Stimulated activated CD4-positive, alpha-beta T cell treated with anti-CD3 and anti-CD28 coated beads, Interleukin-1b, Interleukin-23, amount 100 ng/mL, for 4 hours (primary cell): ENCODE measurements at regions not wholly inside any gene's neighbourhood (a gene's known extent, or its start where the extent isn't known, plus 50 kb on each side); places are given as distances from the start of the nearest gene placed in this dataset.

Experiments used
- DNase-seq, 2 donors: peaks; one replicate each; pipeline ENCODE4 v3.0.0-alpha.2; 2020; ENCODE audit warnings: low read depth in 2 of 2

GRCh38 chr10:88200312-88201032 lies 337.0 kb downstream of the PTEN start:
- DNase-seq, result no peak

DNA sequence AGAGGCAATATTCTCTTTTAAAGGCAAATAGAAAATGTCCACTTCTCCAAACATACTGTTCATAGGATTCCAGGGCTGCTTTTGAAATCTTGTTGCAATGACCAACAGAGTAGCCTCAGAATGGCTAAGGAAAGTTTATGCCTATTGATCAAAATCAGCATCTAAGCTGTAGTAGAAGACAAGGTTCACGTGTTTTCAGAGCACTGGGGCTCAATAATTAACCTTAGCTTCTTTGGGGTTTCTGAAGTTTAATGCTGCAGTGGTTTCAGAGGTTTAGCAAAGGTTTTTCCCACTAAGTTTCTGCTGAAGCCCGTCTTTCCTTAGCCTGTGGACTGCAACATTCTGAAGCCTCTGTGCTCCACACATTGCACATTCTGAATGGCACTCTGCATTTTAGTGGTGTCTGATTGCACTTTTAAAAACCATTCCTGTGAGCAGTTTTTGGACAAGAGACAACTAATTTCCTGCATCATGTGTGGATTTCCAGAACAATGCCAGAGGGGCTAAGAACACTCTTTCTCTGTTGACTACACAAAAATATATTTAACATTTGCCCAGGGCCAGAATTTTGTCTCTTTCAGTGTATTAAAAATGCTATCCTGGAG lies 342.5 kb downstream of the PTEN start:
- DNase-seq, result no peak

GRCh38 chr10:88207121-88207546 lies 343.7 kb downstream of the PTEN start:
- DNase-seq, result no peak

DNA sequence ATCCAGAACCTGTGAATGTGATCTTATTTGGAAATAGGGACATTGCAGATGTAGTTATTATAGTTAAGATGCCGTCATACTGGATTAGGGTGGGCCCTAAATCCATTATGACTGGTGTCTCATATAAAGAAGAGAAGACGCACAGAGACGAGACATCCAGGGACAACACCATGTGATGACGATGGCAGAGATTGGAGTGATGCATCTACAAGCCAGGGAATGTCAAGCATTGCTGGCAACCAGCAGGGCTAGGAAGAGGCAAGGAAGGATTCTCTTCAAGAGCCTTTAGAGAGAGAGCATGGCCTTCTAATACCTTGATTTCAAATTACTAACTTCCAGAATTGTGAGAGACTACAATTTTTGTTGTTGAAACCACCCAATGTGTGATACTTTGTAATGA lies 345.8 kb downstream of the PTEN start:
- no peak for DNase-seq

- no peak for DNase-seq
These were observed 346.6 kb downstream of the PTEN start for GRCh38 chr10:88209837-88210561.

DNA sequence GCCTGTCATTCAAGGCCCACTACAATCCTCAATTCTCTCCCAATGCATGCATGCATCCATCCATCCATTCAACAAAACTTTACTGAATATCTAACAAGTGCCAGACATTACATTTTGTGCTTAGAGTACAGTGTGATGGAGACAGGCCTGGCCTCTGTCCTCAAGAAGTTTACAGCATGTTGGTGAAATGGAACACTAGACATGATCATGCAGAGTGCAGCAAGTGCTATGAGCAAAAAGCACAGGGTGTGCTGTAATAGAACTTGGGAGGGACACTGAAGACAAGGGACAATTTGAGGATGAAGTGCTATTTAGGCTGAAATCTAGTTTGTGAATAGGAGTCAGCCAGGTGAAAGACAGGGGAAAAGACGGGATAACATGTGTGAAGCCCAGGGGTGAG lies 347.8 kb downstream of the PTEN start:
- no peak for DNase-seq

GRCh38 chr10:88212069-88212468 lies 348.6 kb downstream of the PTEN start:
- no peak for DNase-seq

DNA sequence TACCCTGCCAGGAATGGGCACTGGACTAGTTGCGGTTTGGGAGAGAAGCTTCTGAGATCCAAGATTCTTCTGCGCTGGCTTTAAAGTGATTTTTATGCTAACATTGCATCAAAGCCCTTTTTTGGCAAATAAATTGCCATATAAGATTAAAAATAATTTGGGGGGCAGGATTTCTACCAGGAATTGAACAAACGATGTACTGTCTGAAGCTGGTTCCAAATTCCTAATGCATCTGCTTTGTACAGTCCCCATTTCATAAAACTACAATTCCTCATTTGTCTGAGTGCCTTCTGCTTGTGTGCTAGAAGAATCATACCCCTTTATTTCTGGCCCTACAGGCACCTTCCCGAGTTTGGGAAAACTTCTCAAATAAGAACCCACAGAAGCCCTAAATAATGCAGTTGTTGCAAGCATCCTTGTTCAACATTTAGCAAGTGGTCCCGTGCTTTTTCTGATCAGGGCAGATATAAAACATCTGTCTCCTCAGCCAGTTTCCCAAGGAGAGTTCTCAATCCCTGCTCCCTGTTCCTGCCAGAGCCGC lies 349.7 kb downstream of the PTEN start:
- no peak for DNase-seq

DNA sequence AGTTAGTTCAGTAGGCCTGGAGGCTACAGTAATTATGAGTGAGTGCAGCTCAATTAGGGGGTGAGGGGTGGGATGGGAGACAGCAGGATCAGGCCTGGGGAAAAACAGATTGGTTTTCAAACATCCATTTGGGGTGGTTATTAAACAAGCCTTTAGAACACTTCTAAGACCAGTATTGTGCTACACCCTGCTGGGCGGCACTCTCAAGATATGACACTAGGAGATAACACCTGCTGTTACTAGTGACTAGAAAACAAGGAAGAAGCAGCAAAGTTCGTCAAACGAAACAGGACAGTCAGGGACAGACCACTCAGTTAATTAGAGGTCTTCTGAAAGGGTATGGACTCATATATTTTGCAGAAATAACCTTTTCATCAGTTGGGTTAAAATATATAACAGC lies 353.6 kb downstream of the PTEN start:
- DNase-seq, result no peak

GRCh38 chr10:88218362-88218761 lies 354.9 kb downstream of the PTEN start:
- DNase-seq, result no peak

DNA sequence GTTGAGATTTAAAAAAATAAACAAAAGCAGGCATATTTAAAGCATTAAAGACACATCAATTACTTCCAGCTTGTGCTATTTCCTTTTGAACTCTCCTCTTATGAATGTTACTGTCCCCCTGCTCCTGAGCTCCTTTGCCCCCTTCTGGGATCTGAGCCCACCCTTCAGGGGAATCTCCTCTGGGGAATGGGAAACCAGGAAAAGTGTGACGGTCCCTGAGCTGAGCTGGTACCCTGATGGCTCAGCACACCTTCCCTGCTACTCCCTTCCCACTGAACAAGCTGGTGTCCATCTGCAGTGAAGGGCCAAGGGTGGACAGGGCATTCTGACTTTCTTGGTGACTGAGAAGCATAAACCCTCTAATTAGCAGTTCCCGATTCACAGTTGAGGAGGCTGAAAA lies 356.3 kb downstream of the PTEN start:
- DNase-seq, result no peak

- no peak for DNase-seq
These were observed 357.9 kb downstream of the PTEN start for GRCh38 chr10:88221010-88221973.

- DNase-seq, result no peak
These were observed 359.5 kb downstream of the PTEN start for GRCh38 chr10:88222881-88223280.
